ENCODE measurements at regions not wholly inside any gene's neighbourhood (a gene's known extent, or its start where the extent isn't known, plus 50 kb on each side); places are given as distances from the start of the nearest gene placed in this dataset.
"Not testable (repeated sequence)": the region's sequence is repeated elsewhere in the genome, so short reads cannot be mapped to it uniquely, and the experiment has no call there.

DNA sequence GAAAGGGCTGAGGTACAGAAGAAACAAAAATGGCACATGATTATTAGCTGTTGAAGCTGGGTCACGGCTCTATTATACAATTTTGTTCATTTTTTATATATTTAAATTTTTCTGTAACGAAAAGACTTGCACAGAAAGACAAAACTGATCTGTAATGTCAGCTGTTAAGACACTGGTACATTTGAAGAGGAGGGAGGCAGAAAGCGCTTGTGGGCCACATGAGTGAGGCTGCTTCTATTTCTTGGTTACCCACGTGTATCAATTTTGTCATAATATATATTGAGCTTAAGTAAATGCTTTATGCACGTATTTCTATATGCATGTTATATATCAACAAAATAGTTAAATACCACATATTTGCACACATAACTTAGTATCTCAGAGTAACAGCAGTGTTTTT, 151.8 kb upstream of the KCNJ18 start:
- in situ Hi-C loops (cut with HindIII; ENCODE audit: low sequenced_read_pairs), result no loop called here
- no peak overlapping the region for H3K4me3 ChIP-seq (ENCODE audit: low read depth, low read length)
- DNase-seq (ENCODE audit: low read depth, low spot score), result no peak
- TF ChIP-seq, protein P1, sequence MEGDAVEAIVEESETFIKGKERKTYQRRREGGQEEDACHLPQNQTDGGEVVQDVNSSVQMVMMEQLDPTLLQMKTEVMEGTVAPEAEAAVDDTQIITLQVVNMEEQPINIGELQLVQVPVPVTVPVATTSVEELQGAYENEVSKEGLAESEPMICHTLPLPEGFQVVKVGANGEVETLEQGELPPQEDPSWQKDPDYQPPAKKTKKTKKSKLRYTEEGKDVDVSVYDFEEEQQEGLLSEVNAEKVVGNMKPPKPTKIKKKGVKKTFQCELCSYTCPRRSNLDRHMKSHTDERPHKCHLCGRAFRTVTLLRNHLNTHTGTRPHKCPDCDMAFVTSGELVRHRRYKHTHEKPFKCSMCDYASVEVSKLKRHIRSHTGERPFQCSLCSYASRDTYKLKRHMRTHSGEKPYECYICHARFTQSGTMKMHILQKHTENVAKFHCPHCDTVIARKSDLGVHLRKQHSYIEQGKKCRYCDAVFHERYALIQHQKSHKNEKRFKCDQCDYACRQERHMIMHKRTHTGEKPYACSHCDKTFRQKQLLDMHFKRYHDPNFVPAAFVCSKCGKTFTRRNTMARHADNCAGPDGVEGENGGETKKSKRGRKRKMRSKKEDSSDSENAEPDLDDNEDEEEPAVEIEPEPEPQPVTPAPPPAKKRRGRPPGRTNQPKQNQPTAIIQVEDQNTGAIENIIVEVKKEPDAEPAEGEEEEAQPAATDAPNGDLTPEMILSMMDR (IDR thresholded peaks at IDR 0.05; ENCODE audit: low read depth, low read length), result no peak

DNA sequence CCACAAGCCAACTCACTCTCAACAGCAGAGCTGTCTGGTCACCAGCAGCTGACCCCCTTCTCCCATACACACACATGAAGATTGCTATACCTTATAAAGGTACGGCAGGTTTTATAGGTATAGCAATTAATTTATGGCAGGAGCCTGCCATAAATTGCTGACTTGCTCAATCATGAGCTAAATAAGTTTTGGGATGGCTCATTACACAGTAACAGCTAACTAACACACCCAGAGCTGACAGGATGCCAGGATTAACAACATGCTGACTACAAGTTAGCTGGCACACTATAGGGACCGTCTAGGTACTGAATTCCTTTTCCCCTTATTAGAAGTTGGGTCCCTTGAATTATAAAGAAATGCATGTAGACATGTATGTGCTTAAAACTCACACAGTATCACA, 150.3 kb upstream of the KCNJ18 start:
- no peak overlapping the region for H3K4me3 ChIP-seq (ENCODE audit: low read depth, low read length)
- no peak for DNase-seq (ENCODE audit: low read depth, low spot score)
- in situ Hi-C loops (cut with HindIII; ENCODE audit: low sequenced_read_pairs), result no loop called here
- TF ChIP-seq, protein P1 (IDR thresholded peaks at IDR 0.05; ENCODE audit: low read depth, low read length), result no peak

DNA sequence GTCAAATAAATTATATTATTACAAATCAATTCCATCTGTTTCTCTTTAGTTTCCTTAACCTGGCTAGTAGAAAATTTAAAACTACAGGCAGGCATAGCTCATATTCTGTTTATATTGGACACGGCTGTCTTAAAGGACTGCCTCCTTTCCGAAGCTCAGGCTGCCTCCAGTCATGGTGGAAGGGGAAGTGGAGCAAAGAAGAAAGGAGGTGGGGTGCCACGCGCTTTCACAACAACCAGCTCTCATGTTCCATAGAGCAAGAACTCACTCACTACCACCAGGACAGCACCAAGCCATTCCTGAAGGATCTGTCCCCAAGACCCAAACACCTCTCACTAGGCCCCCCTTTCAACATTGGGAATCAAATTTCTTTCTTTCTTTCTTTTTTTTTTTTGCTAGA, 149.3 kb upstream of the KCNJ18 start:
- TF ChIP-seq, protein P1 (IDR thresholded peaks at IDR 0.05; ENCODE audit: low read depth, low read length), result no peak
- H3K4me3 ChIP-seq (ENCODE audit: low read depth, low read length), result no peak overlapping the region
- DNase-seq (ENCODE audit: low read depth, low spot score), result no peak
- in situ Hi-C loops (cut with HindIII; ENCODE audit: low sequenced_read_pairs), result no loop called here

DNA sequence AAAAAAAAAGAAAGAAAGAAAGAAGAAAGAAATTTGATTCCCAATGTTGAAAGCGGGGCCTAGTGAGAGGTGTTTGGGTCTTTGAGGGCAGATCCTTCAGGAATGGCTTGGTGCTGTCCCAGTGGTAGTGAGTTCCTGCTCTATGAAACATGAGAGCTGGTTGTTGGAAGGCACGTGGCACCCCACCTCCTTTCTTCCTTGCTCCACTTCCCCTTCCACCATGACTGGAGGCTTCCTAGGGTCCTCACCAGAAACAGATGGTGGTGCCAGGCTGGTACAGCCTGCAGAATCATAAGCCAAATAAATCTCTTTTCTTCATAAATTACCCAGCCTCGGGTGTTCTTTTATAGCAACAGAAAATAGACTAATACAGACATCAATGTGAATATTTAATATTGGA, 147.3 kb upstream of the KCNJ18 start:
- DNase-seq (ENCODE audit: low read depth, low spot score), result no peak
- in situ Hi-C loops (cut with HindIII; ENCODE audit: low sequenced_read_pairs), result no loop called here
- TF ChIP-seq, protein P1 (IDR thresholded peaks at IDR 0.05; ENCODE audit: low read depth, low read length), result no peak

DNA sequence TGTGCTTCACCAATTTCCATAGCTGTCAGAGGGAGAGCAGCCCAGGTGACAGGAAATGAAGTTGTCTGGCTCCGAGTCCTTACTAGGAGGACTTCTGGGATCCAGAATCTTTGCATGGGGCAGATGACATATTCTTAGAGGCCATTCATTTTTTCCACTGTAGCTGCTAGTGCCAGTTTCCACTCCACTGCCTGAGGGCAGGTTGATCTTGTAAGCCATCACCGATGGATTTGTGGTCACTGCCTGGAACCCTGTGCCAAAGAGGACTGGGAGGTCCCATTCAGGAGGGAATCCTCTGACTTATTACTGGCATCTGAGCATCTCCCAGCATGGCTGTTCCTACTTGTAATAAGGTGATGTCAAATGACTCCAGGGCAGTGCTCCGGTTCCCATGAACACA, 144.1 kb upstream of the KCNJ18 start:
- TF ChIP-seq, protein P1 (IDR thresholded peaks at IDR 0.05; ENCODE audit: low read depth, low read length), result no peak
- in situ Hi-C loops (cut with HindIII; ENCODE audit: low sequenced_read_pairs), result no loop called here
- no peak for DNase-seq (ENCODE audit: low read depth, low spot score)
- no peak overlapping the region for H3K4me3 ChIP-seq (ENCODE audit: low read depth, low read length)

More for the DNA sequence above, 147.3 kb upstream of the KCNJ18 start:
- no peak overlapping the region for H3K4me3 ChIP-seq (ENCODE audit: low read depth, low read length)

DNA sequence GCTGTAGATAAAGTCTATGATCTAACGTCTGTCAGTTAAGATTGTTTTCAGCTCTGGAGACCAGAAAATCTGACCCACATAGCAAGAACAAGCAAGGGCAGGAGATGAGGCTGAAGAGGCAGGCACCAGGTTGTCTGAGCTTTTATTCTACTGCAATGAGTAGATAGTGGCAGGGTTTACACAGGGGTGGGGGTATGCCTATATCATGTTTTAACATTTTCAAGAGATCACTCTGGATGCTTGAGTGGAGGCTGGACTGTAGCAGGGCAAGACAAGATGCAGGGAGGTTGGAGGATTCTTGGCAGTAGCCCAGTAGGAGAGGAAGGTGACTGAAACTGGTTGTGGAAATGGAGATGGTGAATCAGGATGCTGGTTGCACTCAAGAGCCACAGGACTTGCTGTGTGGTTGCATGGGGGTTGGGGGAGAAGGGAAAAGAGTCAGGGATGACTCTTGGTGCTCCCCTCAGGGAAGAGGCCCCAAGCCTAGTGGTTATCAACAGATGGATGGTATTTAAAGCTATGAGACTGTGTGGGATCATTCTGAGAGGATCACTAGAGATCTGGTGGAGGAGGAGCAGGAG, 143.1 kb upstream of the KCNJ18 start:
- TF ChIP-seq, protein P1 (IDR thresholded peaks at IDR 0.05; ENCODE audit: low read depth, low read length), result no peak
- in situ Hi-C loops (cut with HindIII; ENCODE audit: low sequenced_read_pairs), result no loop called here
- peak overlapping the region; percentile 61 for H3K4me3 ChIP-seq (ENCODE audit: low read depth, low read length)
- peak; percentile 52 for DNase-seq (ENCODE audit: low read depth, low spot score)

DNA sequence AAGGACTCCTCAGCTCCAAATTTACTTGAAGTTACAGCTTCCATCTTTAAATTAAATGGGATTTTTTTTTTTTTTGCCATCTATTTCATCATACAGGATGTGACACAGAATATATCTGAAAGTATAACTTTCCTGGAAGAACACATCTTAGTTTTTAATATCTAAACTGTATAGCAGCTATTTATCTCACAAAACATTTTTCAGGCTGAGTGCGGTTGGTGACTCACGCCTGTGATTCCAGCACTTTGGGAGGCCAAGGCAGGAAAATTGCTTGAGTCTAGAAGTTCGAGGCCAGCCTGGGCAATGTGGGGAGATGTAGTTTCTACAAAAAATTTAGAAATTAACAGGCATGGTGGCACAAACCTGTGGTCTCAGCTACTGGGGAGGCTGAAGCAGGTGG, 142.3 kb upstream of the KCNJ18 start:
- in situ Hi-C loops (cut with HindIII; ENCODE audit: low sequenced_read_pairs), result not testable (repeated sequence)
- peak overlapping the region; percentile 61 for H3K4me3 ChIP-seq (ENCODE audit: low read depth, low read length)
- peak; percentile 57 for DNase-seq (ENCODE audit: low read depth, low spot score)

Data from astrocyte of the spinal cord (primary cell).